Neural cell (in vitro differentiated cells): ENCODE measurements at regions not wholly inside any gene's neighbourhood (a gene's known extent, or its start where the extent isn't known, plus 50 kb on each side); places are given as distances from the start of the nearest gene placed in this dataset.
"Not testable (repeated sequence)": the region's sequence is repeated elsewhere in the genome, so short reads cannot be mapped to it uniquely, and the experiment has no call there.

Source experiments
- H2AFZ ChIP-seq: fragments of 200-600, 300-800 bp; sonication (generic), shearing (Covaris generic); 2 replicates; pipeline ENCODE4 v1.6.0; 2014; ENCODE audit warnings: low read depth, mild to moderate bottlenecking, antibody characterized with exemption, low read length, moderate library complexity
- H3F3A ChIP-seq: fragments of 200-600 bp; shearing (Covaris generic); 2 replicates; pipeline ENCODE4 v1.6.1; 2016; ENCODE audit warnings: mild to moderate bottlenecking, moderate library complexity, mixed read lengths, antibody characterized with exemption, low read length; ENCODE audit not compliant: insufficient read depth, poor library complexity, severe bottlenecking
- H3K27ac ChIP-seq: fragments of 200-600, 300-800 bp; sonication (generic), shearing (Covaris generic); 2 replicates; pipeline ENCODE4 v1.5.1; 2014; ENCODE audit warnings: mild to moderate bottlenecking, low read length, moderate library complexity
- H3K27me3 ChIP-seq: fragments of 300-800, 200-600 bp; sonication (generic), shearing (Covaris generic); 2 replicates; pipeline ENCODE4 v1.6.0; 2014; ENCODE audit warnings: mild to moderate bottlenecking, low read depth, low read length, moderate library complexity; ENCODE audit not compliant: insufficient read depth
- H3K36me3 ChIP-seq: fragments of 300-800, 200-600 bp; sonication (generic), shearing (Covaris generic); 2 replicates; pipeline ENCODE4 v1.5.1; 2014; ENCODE audit warnings: mild to moderate bottlenecking, antibody characterized with exemption, low read length, moderate library complexity; ENCODE audit not compliant: insufficient read depth
- H3K4me2 ChIP-seq: fragments of 300-800, 200-600 bp; sonication (generic), shearing (Covaris generic); 2 replicates; pipeline ENCODE4 v1.6.0; 2014; ENCODE audit warnings: mild to moderate bottlenecking, low read length
- H3K4me3 ChIP-seq: fragments of 300-800, 200-600 bp; sonication (generic), shearing (Covaris generic); 2 replicates; pipeline ENCODE4 v1.5.1; 2014; ENCODE audit warnings: mild to moderate bottlenecking, low read length, moderate library complexity
- H3K79me2 ChIP-seq: fragments of 200-600 bp; shearing (Covaris generic); replicated peaks from 2 replicates; pipeline ENCODE4 v1.6.0; 2014; ENCODE audit warnings: mild to moderate bottlenecking, low read length, moderate library complexity; ENCODE audit not compliant: insufficient read depth
- H3K9ac ChIP-seq: fragments of 300-800, 200-600 bp; sonication (generic), shearing (Covaris generic); 2 replicates; pipeline ENCODE4 v1.6.1; 2016; ENCODE audit warnings: mild to moderate bottlenecking, low read length, mixed read lengths
- H3K9me2 ChIP-seq: fragments of 200-600 bp; shearing (Covaris generic); 2 replicates; pipeline ENCODE4 v1.6.1; 2016; ENCODE audit warnings: mild to moderate bottlenecking, low read length, mixed read lengths; ENCODE audit not compliant: insufficient read depth
- H3K9me3 ChIP-seq: fragments of 200-600, 300-800 bp; sonication (generic), shearing (Covaris generic); 2 replicates; pipeline ENCODE4 v1.6.1; 2016; ENCODE audit warnings: mild to moderate bottlenecking, mixed run types, low read length, moderate library complexity, mixed read lengths
- H4K20me1 ChIP-seq: fragments of 200-600 bp; shearing (Covaris generic); 2 replicates; pipeline ENCODE4 v1.6.1; 2016; ENCODE audit warnings: mild to moderate bottlenecking, mixed run types; ENCODE audit not compliant: insufficient read depth
- EP300 ChIP-seq: fragments of 450-650 bp; conservative IDR thresholded peaks from 2 replicates; pipeline ENCODE4 v1.6.1; 2014; ENCODE audit warnings: antibody characterized with exemption, mild to moderate bottlenecking, moderate library complexity; ENCODE audit not compliant: poor library complexity, severe bottlenecking
- EZH2 ChIP-seq: fragments of 200-600, 300-800 bp; shearing (Covaris generic), sonication (generic); IDR thresholded peaks from 2 replicates; pipeline ENCODE4 v1.6.1; 2014; ENCODE audit warnings: antibody characterized with exemption, low read length, borderline replicate concordance, mild to moderate bottlenecking; ENCODE audit not compliant: insufficient read depth, poor library complexity, severe bottlenecking
- POLR2AphosphoS5 ChIP-seq: IDR thresholded peaks from 2 replicates; pipeline ENCODE4 v1.6.1; 2012
- RAD21 ChIP-seq: fragments of 450-650 bp; conservative IDR thresholded peaks from 2 replicates; pipeline ENCODE4 v1.6.1; 2014; ENCODE audit warnings: antibody characterized with exemption, mild to moderate bottlenecking, moderate library complexity
- TF ChIP-seq, protein P1 (sequence below): IDR thresholded peaks from 2 replicates; pipeline ENCODE4 v1.6.1; 2012; ENCODE audit warnings: borderline replicate concordance

GRCh38 chr16:79882340-79883005 lies 281.9 kb upstream of the MAF start:
- H3K9me3 ChIP-seq: no peaks in the 10 kb centered on the region
- no peak for TF ChIP-seq POLR2AphosphoS5
- TF ChIP-seq, protein P1, sequence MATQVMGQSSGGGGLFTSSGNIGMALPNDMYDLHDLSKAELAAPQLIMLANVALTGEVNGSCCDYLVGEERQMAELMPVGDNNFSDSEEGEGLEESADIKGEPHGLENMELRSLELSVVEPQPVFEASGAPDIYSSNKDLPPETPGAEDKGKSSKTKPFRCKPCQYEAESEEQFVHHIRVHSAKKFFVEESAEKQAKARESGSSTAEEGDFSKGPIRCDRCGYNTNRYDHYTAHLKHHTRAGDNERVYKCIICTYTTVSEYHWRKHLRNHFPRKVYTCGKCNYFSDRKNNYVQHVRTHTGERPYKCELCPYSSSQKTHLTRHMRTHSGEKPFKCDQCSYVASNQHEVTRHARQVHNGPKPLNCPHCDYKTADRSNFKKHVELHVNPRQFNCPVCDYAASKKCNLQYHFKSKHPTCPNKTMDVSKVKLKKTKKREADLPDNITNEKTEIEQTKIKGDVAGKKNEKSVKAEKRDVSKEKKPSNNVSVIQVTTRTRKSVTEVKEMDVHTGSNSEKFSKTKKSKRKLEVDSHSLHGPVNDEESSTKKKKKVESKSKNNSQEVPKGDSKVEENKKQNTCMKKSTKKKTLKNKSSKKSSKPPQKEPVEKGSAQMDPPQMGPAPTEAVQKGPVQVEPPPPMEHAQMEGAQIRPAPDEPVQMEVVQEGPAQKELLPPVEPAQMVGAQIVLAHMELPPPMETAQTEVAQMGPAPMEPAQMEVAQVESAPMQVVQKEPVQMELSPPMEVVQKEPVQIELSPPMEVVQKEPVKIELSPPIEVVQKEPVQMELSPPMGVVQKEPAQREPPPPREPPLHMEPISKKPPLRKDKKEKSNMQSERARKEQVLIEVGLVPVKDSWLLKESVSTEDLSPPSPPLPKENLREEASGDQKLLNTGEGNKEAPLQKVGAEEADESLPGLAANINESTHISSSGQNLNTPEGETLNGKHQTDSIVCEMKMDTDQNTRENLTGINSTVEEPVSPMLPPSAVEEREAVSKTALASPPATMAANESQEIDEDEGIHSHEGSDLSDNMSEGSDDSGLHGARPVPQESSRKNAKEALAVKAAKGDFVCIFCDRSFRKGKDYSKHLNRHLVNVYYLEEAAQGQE: no peak

DNA sequence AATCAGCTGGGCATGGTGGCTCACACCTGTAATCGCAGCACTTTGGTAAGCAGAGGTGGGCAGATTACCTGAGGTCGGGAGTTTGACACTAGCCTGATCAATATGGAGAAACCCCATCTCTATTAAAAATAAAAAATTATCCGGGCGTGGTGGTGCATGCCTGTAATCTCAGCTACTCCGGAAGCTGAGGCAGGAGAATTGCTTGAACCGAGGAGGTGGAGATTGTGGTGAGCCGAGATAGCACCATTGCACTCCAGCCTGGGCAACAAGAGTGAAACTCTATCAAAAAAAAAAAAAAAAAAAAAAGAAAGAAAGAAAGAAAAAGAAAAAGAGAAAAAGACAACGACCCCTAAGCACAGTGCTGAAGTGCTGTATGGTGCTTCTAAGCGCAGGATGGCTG lies 280.6 kb upstream of the MAF start:
- not testable (repeated sequence) for H3K27ac ChIP-seq, H3K79me2 ChIP-seq, H2AFZ ChIP-seq, H3K9me2 ChIP-seq, H3K4me2 ChIP-seq, H3K9ac ChIP-seq, H3K27me3 ChIP-seq, H4K20me1 ChIP-seq, H3K9me3 ChIP-seq, H3K36me3 ChIP-seq, H3K4me3 ChIP-seq, H3F3A ChIP-seq

More at GRCh38 chr16:79882340-79883005, 281.9 kb upstream of the MAF start:
- no peaks in the 10 kb centered on the region for H3K36me3 ChIP-seq
- no peak overlapping the region for H3K9ac ChIP-seq
- no peaks in the 10 kb centered on the region for H3F3A ChIP-seq
- H2AFZ ChIP-seq: no peak overlapping the region
- H3K27ac ChIP-seq: no peak overlapping the region
- H3K4me3 ChIP-seq: no peak overlapping the region
- no peaks in the 10 kb centered on the region for H3K79me2 ChIP-seq
- H3K9me2 ChIP-seq: no peaks in the 10 kb centered on the region
- no peaks in the 10 kb centered on the region for H3K27me3 ChIP-seq
- H3K4me2 ChIP-seq: no peak overlapping the region
- no peaks in the 10 kb centered on the region for H4K20me1 ChIP-seq

GRCh38 chr16:79876332-79876730 lies 275.8 kb upstream of the MAF start:
- Histone ChIP-seq H3K9ac (no peak overlapping the region), H3K4me2 (no peak overlapping the region), H3K4me3 (no peak overlapping the region), H2AFZ (no peak overlapping the region), H3K27ac (no peak overlapping the region), H3K9me2 (no peaks in the 10 kb centered on the region), H3K27me3 (no peaks in the 10 kb centered on the region), H3K36me3 (no peaks in the 10 kb centered on the region), H3K79me2 (no peaks in the 10 kb centered on the region), H4K20me1 (no peaks in the 10 kb centered on the region), H3F3A (no peaks in the 10 kb centered on the region), H3K9me3 (no peaks in the 10 kb centered on the region)
- TF ChIP-seq EZH2 (no peak), EP300 (no peak), RAD21 (no peak), POLR2AphosphoS5 (no peak)
- TF ChIP-seq, protein P1: no peak
